ENCODE measurements at regions not wholly inside any gene's neighbourhood (a gene's known extent, or its start where the extent isn't known, plus 50 kb on each side); places are given as distances from the start of the nearest gene placed in this dataset.

DNA sequence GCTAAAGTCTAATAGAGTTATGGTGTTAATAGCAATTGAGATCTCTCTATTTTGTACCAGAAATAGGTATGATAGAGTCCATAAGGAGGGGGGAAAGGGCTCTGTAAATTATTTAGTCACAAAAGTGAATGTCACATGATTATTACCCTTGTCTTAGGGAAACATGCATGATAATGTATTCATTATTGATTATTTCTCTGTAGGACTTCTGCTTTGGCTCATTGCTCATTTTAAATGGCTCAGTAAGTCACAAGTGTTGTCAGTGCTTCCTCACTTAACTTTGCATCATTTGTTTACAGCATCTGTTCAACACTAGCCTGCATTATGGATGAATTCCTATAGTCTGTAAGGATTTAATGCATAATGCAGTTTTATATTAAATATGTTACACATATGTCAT lies 788.8 kb upstream of the EDIL3 start:
- Histone ChIP-seq H3K23me2 (ENCODE audit: low read depth, low read length) (no peaks in the 10 kb centered on the region), H3K4me1 (replicated peaks in 1 of 4; ENCODE audit: control insufficient read depth in 3 of 4, insufficient read depth in 4 of 4, low read length in 3 of 4) (no peaks in the 10 kb centered on the region), H3K9me3 (ENCODE audit: insufficient read depth in 2 of 2, low read depth in 1 of 2, low read length in 1 of 2) (no peaks in the 10 kb centered on the region), H2BK15ac (ENCODE audit: low read length) (no peak overlapping the region), H3K27ac (ENCODE audit: low read depth, low read length) (no peak overlapping the region), H3K14ac (ENCODE audit: insufficient read length) (no peak overlapping the region), H3K4me3 (ENCODE audit: extremely low read depth in 1 of 4, insufficient read depth in 2 of 4, low read depth in 3 of 4, low read length in 4 of 4) (no peak overlapping the region), H3K18ac (ENCODE audit: extremely low read depth, low read length) (no peak overlapping the region), H2BK120ac (replicated peaks; ENCODE audit: low read depth, low read length) (no peak overlapping the region), H3K9ac (replicated peaks in 1 of 4; ENCODE audit: extremely low read depth in 1 of 4, low read depth in 3 of 4, low read length in 3 of 4) (no peak overlapping the region), H2BK5ac (ENCODE audit: low read depth, low read length) (no peak overlapping the region), H3K56ac (replicated peaks; ENCODE audit: insufficient read length, low read depth, low read length) (no peak overlapping the region), H2AK5ac (ENCODE audit: low read depth, low read length) (no peak overlapping the region), H3K4ac (replicated peaks; ENCODE audit: insufficient read length, low read depth, low read length) (no peak overlapping the region), H2BK12ac (ENCODE audit: low read depth, low read length) (no peak overlapping the region), H3K23ac (ENCODE audit: insufficient read length) (no peak overlapping the region), H3K79me1 (ENCODE audit: low read depth, low read length) (no peaks in the 10 kb centered on the region), H4K20me1 (replicated peaks in 1 of 2; ENCODE audit: control insufficient read depth in 1 of 2, insufficient read depth in 2 of 2, low read length in 2 of 2) (no peaks in the 10 kb centered on the region), H3K36me3 (ENCODE audit: control insufficient read depth in 2 of 4, insufficient read depth in 4 of 4, low read length in 3 of 4) (no peaks in the 10 kb centered on the region), H4K5ac (ENCODE audit: insufficient read length, low read depth, low read length) (no peak overlapping the region), H3K27me3 (replicated peaks in 1 of 4; ENCODE audit: control insufficient read depth in 3 of 4, extremely low read depth in 1 of 4, insufficient read depth in 3 of 4, low read length in 3 of 4) (no peaks in the 10 kb centered on the region), H2AFZ (ENCODE audit: low read length) (no peak overlapping the region), H2BK20ac (ENCODE audit: low read length) (no peak overlapping the region), H4K91ac (replicated peaks; ENCODE audit: insufficient read length, low read length) (no peak overlapping the region), H4K8ac (ENCODE audit: extremely low read depth, insufficient read depth, low read length) (no peak overlapping the region), H3K4me2 (ENCODE audit: insufficient read depth in 1 of 2, low read depth in 2 of 2, low read length in 2 of 2) (no peak overlapping the region), H3K79me2 (ENCODE audit: control insufficient read depth in 1 of 2, insufficient read depth in 2 of 2, low read length in 2 of 2) (no peaks in the 10 kb centered on the region)
- CTCF ChIA-PET (ENCODE audit: partially characterized antibody): no interaction called here
- DNase-seq (ENCODE audit: low read depth in 1 of 2, low spot score in 2 of 2) (no peak), FAIRE-seq (no peak)
- POLR2A ChIA-PET (ENCODE audit: partially characterized antibody): no interaction called here
- TF ChIP-seq, protein P1, sequence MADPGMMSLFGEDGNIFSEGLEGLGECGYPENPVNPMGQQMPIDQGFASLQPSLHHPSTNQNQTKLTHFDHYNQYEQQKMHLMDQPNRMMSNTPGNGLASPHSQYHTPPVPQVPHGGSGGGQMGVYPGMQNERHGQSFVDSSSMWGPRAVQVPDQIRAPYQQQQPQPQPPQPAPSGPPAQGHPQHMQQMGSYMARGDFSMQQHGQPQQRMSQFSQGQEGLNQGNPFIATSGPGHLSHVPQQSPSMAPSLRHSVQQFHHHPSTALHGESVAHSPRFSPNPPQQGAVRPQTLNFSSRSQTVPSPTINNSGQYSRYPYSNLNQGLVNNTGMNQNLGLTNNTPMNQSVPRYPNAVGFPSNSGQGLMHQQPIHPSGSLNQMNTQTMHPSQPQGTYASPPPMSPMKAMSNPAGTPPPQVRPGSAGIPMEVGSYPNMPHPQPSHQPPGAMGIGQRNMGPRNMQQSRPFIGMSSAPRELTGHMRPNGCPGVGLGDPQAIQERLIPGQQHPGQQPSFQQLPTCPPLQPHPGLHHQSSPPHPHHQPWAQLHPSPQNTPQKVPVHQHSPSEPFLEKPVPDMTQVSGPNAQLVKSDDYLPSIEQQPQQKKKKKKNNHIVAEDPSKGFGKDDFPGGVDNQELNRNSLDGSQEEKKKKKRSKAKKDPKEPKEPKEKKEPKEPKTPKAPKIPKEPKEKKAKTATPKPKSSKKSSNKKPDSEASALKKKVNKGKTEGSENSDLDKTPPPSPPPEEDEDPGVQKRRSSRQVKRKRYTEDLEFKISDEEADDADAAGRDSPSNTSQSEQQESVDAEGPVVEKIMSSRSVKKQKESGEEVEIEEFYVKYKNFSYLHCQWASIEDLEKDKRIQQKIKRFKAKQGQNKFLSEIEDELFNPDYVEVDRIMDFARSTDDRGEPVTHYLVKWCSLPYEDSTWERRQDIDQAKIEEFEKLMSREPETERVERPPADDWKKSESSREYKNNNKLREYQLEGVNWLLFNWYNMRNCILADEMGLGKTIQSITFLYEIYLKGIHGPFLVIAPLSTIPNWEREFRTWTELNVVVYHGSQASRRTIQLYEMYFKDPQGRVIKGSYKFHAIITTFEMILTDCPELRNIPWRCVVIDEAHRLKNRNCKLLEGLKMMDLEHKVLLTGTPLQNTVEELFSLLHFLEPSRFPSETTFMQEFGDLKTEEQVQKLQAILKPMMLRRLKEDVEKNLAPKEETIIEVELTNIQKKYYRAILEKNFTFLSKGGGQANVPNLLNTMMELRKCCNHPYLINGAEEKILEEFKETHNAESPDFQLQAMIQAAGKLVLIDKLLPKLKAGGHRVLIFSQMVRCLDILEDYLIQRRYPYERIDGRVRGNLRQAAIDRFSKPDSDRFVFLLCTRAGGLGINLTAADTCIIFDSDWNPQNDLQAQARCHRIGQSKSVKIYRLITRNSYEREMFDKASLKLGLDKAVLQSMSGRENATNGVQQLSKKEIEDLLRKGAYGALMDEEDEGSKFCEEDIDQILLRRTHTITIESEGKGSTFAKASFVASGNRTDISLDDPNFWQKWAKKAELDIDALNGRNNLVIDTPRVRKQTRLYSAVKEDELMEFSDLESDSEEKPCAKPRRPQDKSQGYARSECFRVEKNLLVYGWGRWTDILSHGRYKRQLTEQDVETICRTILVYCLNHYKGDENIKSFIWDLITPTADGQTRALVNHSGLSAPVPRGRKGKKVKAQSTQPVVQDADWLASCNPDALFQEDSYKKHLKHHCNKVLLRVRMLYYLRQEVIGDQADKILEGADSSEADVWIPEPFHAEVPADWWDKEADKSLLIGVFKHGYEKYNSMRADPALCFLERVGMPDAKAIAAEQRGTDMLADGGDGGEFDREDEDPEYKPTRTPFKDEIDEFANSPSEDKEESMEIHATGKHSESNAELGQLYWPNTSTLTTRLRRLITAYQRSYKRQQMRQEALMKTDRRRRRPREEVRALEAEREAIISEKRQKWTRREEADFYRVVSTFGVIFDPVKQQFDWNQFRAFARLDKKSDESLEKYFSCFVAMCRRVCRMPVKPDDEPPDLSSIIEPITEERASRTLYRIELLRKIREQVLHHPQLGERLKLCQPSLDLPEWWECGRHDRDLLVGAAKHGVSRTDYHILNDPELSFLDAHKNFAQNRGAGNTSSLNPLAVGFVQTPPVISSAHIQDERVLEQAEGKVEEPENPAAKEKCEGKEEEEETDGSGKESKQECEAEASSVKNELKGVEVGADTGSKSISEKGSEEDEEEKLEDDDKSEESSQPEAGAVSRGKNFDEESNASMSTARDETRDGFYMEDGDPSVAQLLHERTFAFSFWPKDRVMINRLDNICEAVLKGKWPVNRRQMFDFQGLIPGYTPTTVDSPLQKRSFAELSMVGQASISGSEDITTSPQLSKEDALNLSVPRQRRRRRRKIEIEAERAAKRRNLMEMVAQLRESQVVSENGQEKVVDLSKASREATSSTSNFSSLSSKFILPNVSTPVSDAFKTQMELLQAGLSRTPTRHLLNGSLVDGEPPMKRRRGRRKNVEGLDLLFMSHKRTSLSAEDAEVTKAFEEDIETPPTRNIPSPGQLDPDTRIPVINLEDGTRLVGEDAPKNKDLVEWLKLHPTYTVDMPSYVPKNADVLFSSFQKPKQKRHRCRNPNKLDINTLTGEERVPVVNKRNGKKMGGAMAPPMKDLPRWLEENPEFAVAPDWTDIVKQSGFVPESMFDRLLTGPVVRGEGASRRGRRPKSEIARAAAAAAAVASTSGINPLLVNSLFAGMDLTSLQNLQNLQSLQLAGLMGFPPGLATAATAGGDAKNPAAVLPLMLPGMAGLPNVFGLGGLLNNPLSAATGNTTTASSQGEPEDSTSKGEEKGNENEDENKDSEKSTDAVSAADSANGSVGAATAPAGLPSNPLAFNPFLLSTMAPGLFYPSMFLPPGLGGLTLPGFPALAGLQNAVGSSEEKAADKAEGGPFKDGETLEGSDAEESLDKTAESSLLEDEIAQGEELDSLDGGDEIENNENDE (IDR thresholded peaks at IDR 0.05; ENCODE audit: insufficient replicate concordance, low read length): no peak
- TF ChIP-seq BACH1 (IDR thresholded peaks at IDR 0.05; ENCODE audit: low read length): no peak

Data from H1 (cell line).